Uterus (tissue), 2 donors: ENCODE measurements at regions not wholly inside any gene's neighbourhood (a gene's known extent, or its start where the extent isn't known, plus 50 kb on each side); places are given as distances from the start of the nearest gene placed in this dataset.

Experiments
- POLR2A ChIP-seq, 2 donors: fragments of 450-650 bp; IDR thresholded peaks; one replicate each; pipeline ENCODE4 v1.6.1; 2016; ENCODE audit warnings: antibody characterized with exemption in 2 of 2, mild to moderate bottlenecking in 1 of 2, moderate library complexity in 1 of 2
- TF ChIP-seq, protein P1 (sequence below), 4 experiments: fragments of 200-600 bp in 2 of 4; fragments of 450-650 bp in 2 of 4; sonication (generic) in 2 of 4; IDR thresholded peaks; one replicate each; pipeline ENCODE4 v1.5.1; 2016 to 2019; ENCODE audit warnings: antibody characterized with exemption in 4 of 4, mild to moderate bottlenecking in 2 of 4, moderate library complexity in 1 of 4

DNA sequence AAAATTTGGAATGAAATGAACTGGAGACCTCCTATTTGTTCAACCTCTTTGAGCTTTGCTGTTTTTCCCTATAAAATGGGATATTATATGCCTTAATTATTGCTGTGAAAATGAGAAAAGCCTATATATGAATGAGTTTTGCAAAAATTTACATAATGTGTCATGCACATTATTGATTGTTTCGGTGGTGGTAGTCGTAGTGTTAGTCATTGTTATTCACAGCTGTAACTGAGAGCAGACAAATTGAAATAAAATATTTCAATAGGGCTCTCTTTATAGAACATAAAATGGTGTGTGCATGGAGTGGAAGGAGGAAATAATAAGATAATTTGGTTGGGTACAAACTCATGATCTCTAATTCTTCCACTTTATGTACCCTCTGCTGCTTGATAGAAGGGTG lies 153.7 kb upstream of the GADL1 start:
- TF ChIP-seq POLR2A (IDR thresholded peaks at IDR 0.05) = no peak
- TF ChIP-seq, protein P1, sequence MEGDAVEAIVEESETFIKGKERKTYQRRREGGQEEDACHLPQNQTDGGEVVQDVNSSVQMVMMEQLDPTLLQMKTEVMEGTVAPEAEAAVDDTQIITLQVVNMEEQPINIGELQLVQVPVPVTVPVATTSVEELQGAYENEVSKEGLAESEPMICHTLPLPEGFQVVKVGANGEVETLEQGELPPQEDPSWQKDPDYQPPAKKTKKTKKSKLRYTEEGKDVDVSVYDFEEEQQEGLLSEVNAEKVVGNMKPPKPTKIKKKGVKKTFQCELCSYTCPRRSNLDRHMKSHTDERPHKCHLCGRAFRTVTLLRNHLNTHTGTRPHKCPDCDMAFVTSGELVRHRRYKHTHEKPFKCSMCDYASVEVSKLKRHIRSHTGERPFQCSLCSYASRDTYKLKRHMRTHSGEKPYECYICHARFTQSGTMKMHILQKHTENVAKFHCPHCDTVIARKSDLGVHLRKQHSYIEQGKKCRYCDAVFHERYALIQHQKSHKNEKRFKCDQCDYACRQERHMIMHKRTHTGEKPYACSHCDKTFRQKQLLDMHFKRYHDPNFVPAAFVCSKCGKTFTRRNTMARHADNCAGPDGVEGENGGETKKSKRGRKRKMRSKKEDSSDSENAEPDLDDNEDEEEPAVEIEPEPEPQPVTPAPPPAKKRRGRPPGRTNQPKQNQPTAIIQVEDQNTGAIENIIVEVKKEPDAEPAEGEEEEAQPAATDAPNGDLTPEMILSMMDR (IDR thresholded peaks at IDR 0.05) = no peak
